Tibial nerve (tissue), 4 donors: ENCODE measurements at regions not wholly inside any gene's neighbourhood (a gene's known extent, or its start where the extent isn't known, plus 50 kb on each side); places are given as distances from the start of the nearest gene placed in this dataset.

ENCODE experiments used
- EP300 ChIP-seq, 2 donors: sonication (generic); formaldehyde crosslinking; IDR thresholded peaks; one replicate each; pipeline ENCODE4 v1.6.1; 2017; ENCODE audit warnings: antibody characterized with exemption in 2 of 2, mild to moderate bottlenecking in 1 of 2
- POLR2A ChIP-seq, 2 donors: fragments of 450-650 bp; IDR thresholded peaks; one replicate each; pipeline ENCODE4 v1.6.1; 2017; ENCODE audit warnings: antibody characterized with exemption in 2 of 2, mild to moderate bottlenecking in 2 of 2, moderate library complexity in 2 of 2
- TF ChIP-seq, protein P1 (sequence below), 5 experiments: fragments of 200-600 bp in 3 of 5; fragments of 450-650 bp in 2 of 5; sonication (generic) in 3 of 5; IDR thresholded peaks; one replicate each; pipeline ENCODE4 v1.5.1; 2016 to 2019; ENCODE audit warnings: antibody characterized with exemption in 5 of 5, mild to moderate bottlenecking in 3 of 5, moderate library complexity in 2 of 5

- no peak for TF ChIP-seq POLR2A (IDR thresholded peaks at IDR 0.05)
- TF ChIP-seq, protein P1, sequence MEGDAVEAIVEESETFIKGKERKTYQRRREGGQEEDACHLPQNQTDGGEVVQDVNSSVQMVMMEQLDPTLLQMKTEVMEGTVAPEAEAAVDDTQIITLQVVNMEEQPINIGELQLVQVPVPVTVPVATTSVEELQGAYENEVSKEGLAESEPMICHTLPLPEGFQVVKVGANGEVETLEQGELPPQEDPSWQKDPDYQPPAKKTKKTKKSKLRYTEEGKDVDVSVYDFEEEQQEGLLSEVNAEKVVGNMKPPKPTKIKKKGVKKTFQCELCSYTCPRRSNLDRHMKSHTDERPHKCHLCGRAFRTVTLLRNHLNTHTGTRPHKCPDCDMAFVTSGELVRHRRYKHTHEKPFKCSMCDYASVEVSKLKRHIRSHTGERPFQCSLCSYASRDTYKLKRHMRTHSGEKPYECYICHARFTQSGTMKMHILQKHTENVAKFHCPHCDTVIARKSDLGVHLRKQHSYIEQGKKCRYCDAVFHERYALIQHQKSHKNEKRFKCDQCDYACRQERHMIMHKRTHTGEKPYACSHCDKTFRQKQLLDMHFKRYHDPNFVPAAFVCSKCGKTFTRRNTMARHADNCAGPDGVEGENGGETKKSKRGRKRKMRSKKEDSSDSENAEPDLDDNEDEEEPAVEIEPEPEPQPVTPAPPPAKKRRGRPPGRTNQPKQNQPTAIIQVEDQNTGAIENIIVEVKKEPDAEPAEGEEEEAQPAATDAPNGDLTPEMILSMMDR (IDR thresholded peaks at IDR 0.05): no peak
- TF ChIP-seq EP300 (IDR thresholded peaks at IDR 0.05): no peak
These were observed 213.8 kb upstream of the PROX1 start for GRCh38 chr1:213773975-213774374.
